Keratinocyte (primary cell): ENCODE measurements at regions not wholly inside any gene's neighbourhood (a gene's known extent, or its start where the extent isn't known, plus 50 kb on each side); places are given as distances from the start of the nearest gene placed in this dataset.

Experiments used
- DNase-seq: peaks from one replicate; pipeline ENCODE4 v3.0.0-alpha.2; 2011; ENCODE audit warnings: low read depth, missing footprints, low spot score
- FAIRE-seq: peaks from 2 replicates; lab custom pipeline; 2011; peaks lifted over from hg19 to GRCh38; lab: Jason Lieb, UNC
- H2AFZ ChIP-seq: 2 replicates; pipeline ENCODE4 v1.6.0; 2012; ENCODE audit warnings: low read length, control low read depth, inconsistent platforms; ENCODE audit not compliant: control insufficient read depth
- H3K27ac ChIP-seq: 2 replicates; pipeline ENCODE4 v1.5.1; 2011; ENCODE audit warnings: low read length; ENCODE audit not compliant: control insufficient read depth, insufficient read depth
- H3K27me3 ChIP-seq: 3 replicates; pipeline ENCODE4 v1.6.0; 2011; ENCODE audit warnings: low read length; ENCODE audit not compliant: control insufficient read depth, insufficient read depth; ENCODE audit errors: extremely low read depth
- H3K36me3 ChIP-seq, 2 experiments: 2 replicates in 1 of 2; 3 replicates in 1 of 2; pipeline ENCODE4 v1.5.1; 2011; ENCODE audit warnings: low read length in 2 of 2, mild to moderate bottlenecking in 1 of 2; ENCODE audit not compliant: control insufficient read depth in 2 of 2, insufficient read depth in 2 of 2; ENCODE audit errors: extremely low read depth in 1 of 2
- H3K4me1 ChIP-seq: 3 replicates; pipeline ENCODE4 v1.5.1; 2011; ENCODE audit warnings: low read length; ENCODE audit not compliant: control insufficient read depth, insufficient read depth; ENCODE audit errors: extremely low read depth
- H3K4me2 ChIP-seq: 3 replicates; pipeline ENCODE4 v1.6.0; 2011; ENCODE audit warnings: low read depth, low read length; ENCODE audit not compliant: control insufficient read depth, insufficient read depth; ENCODE audit errors: extremely low read depth
- H3K4me3 ChIP-seq, 3 experiments: fragments of 200-600 bp in 1 of 3; sonication (generic) in 1 of 3; 2 replicates in 2 of 3; 3 replicates in 1 of 3; pipeline ENCODE4 v1.5.1; 2011 to 2016; ENCODE audit warnings: low read length in 3 of 3, mild to moderate bottlenecking in 3 of 3, control low read depth in 2 of 3, inconsistent platforms in 1 of 3, low read depth in 1 of 3, mixed read lengths in 1 of 3, mixed run types in 1 of 3, moderate library complexity in 1 of 3; ENCODE audit not compliant: control insufficient read depth in 2 of 3, insufficient read depth in 2 of 3; ENCODE audit errors: extremely low read depth in 1 of 3
- H3K79me2 ChIP-seq: 2 replicates; pipeline ENCODE4 v1.6.0; 2012; ENCODE audit warnings: low read length; ENCODE audit not compliant: control insufficient read depth, insufficient read depth
- H3K9ac ChIP-seq: 3 replicates; pipeline ENCODE4 v1.6.0; 2011; ENCODE audit warnings: low read length; ENCODE audit not compliant: control insufficient read depth, insufficient read depth; ENCODE audit errors: extremely low read depth
- H3K9me1 ChIP-seq: 3 replicates; pipeline ENCODE4 v1.6.0; 2011; ENCODE audit warnings: low read length; ENCODE audit not compliant: control insufficient read depth, insufficient read depth; ENCODE audit errors: extremely low read depth
- H3K9me3 ChIP-seq: 2 replicates; pipeline ENCODE4 v1.5.1; 2012; ENCODE audit warnings: low read depth, low read length; ENCODE audit not compliant: control insufficient read depth
- H4K20me1 ChIP-seq: 3 replicates; pipeline ENCODE4 v1.6.0; 2011; ENCODE audit warnings: low read length; ENCODE audit not compliant: control insufficient read depth, insufficient read depth; ENCODE audit errors: extremely low read depth
- CTCF ChIP-seq, 3 experiments: IDR thresholded peaks in 1 of 3; conservative IDR thresholded peaks in 1 of 3; optimal IDR thresholded peaks in 1 of 3; 2 replicates in 2 of 3; 3 replicates in 1 of 3; pipeline versions ENCODE3 to v1.5.1; 2011; ENCODE audit warnings: low read length in 3 of 3, mild to moderate bottlenecking in 3 of 3, moderate library complexity in 2 of 3, control low read depth in 1 of 3, inconsistent platforms in 1 of 3; ENCODE audit not compliant: insufficient read depth in 2 of 3; ENCODE audit errors: extremely low read depth in 1 of 3
- EZH2 ChIP-seq: IDR thresholded peaks from one replicate; pipeline ENCODE4 v1.6.1; 2012; ENCODE audit warnings: inconsistent platforms, mild to moderate bottlenecking, low read length, moderate library complexity
- dilution Hi-C: fragments of 300-500 bp; cut with MboI; formaldehyde crosslinking; loops from one replicate; pipeline ENCODE4 v1.7.0; 2020; ENCODE audit warnings: low sequenced_read_pairs; ENCODE audit not compliant: extremely low pct_ligation_motif_present

- Histone ChIP-seq H4K20me1 (no peaks in the 10 kb centered on the region), H3K4me2 (no peak overlapping the region), H3K9ac (no peak overlapping the region), H2AFZ (no peak overlapping the region), H3K27me3 (no peaks in the 10 kb centered on the region), H3K4me3 (no peak overlapping the region), H3K36me3 (no peaks in the 10 kb centered on the region), H3K79me2 (no peaks in the 10 kb centered on the region), H3K27ac (no peak overlapping the region), H3K9me3 (peaks cover 8% of the 10 kb centered on the region), H3K4me1 (no peaks in the 10 kb centered on the region), H3K9me1 (no peaks in the 10 kb centered on the region)
- no peak for DNase-seq
- TF ChIP-seq EZH2 (no peak), CTCF (optimal IDR thresholded peaks at IDR 0.05 in 1 of 3, IDR thresholded peaks at IDR 0.05 in 1 of 3, conservative IDR thresholded peaks at IDR 0.05 in 1 of 3; ENCODE audit: extremely low read depth in 1 of 3, insufficient read depth in 2 of 3, low read length in 3 of 3) (no peak)
- dilution Hi-C loops = no loop called here
- no peak for FAIRE-seq
Observed at GRCh38 chr20:30593572-30593971, 663.9 kb upstream of the DEFB115 start.

GRCh38 chr20:30594112-30594511 is 663.4 kb upstream of the DEFB115 start:
- peaks cover 8% of the 10 kb centered on the region for H3K9me3 ChIP-seq
- H3K27ac ChIP-seq = no peak overlapping the region
- H3K4me1 ChIP-seq = no peaks in the 10 kb centered on the region
- TF ChIP-seq CTCF (optimal IDR thresholded peaks at IDR 0.05 in 1 of 3, IDR thresholded peaks at IDR 0.05 in 1 of 3, conservative IDR thresholded peaks at IDR 0.05 in 1 of 3; ENCODE audit: extremely low read depth in 1 of 3, insufficient read depth in 2 of 3, low read length in 3 of 3) (no peak), EZH2 (no peak)
- no peaks in the 10 kb centered on the region for H3K79me2 ChIP-seq
- H4K20me1 ChIP-seq = no peaks in the 10 kb centered on the region
- H3K4me3 ChIP-seq = no peak overlapping the region
- H3K4me2 ChIP-seq = no peak overlapping the region
- dilution Hi-C loops = no loop called here
- H3K9me1 ChIP-seq = no peaks in the 10 kb centered on the region
- H2AFZ ChIP-seq = no peak overlapping the region
- H3K9ac ChIP-seq = no peak overlapping the region
- no peak for FAIRE-seq
- no peaks in the 10 kb centered on the region for H3K27me3 ChIP-seq
- no peaks in the 10 kb centered on the region for H3K36me3 ChIP-seq
- DNase-seq = no peak
